Fibroblast of pulmonary artery (primary cell): ENCODE measurements at regions not wholly inside any gene's neighbourhood (a gene's known extent, or its start where the extent isn't known, plus 50 kb on each side); places are given as distances from the start of the nearest gene placed in this dataset.
A peak's percentile ranks its signal among the peaks of the same experiment; 100 is the strongest.

Source experiments
- DNase-seq: peaks from one replicate; pipeline ENCODE4 v3.0.0-alpha.2; 2010; ENCODE audit warnings: low read depth
- H3K4me3 ChIP-seq: replicated peaks from 2 replicates; pipeline ENCODE4 v1.5.1; 2011; ENCODE audit warnings: low read depth, mild to moderate bottlenecking, control low read depth, low read length, moderate library complexity
- CTCF ChIP-seq: IDR thresholded peaks from 2 replicates; pipeline ENCODE4 v1.5.1; 2011; ENCODE audit warnings: mild to moderate bottlenecking, control low read depth, low read length, inconsistent platforms; ENCODE audit errors: missing control alignments

- no peak overlapping the region for H3K4me3 ChIP-seq
- peak; percentile 14 for DNase-seq
- TF ChIP-seq CTCF, result no peak
Observed at GRCh38 chr3:29128001-29128400, 152.9 kb upstream of the RBMS3 start.

GRCh38 chr3:29137601-29138000, 143.3 kb upstream of the RBMS3 start:
- no peak for DNase-seq
- no peak overlapping the region for H3K4me3 ChIP-seq
- no peak for TF ChIP-seq CTCF

- no peak for TF ChIP-seq CTCF
- no peak overlapping the region for H3K4me3 ChIP-seq
- no peak for DNase-seq
Observed at GRCh38 chr3:29138171-29138570, 142.7 kb upstream of the RBMS3 start.

GRCh38 chr3:29140666-29141065, 140.2 kb upstream of the RBMS3 start:
- no peak overlapping the region for H3K4me3 ChIP-seq
- no peak for TF ChIP-seq CTCF
- peak; percentile 17 for DNase-seq

- no peak for TF ChIP-seq CTCF
- H3K4me3 ChIP-seq, result no peak overlapping the region
- DNase-seq, result no peak
Observed at GRCh38 chr3:29141197-29141917, 139.5 kb upstream of the RBMS3 start.

- H3K4me3 ChIP-seq, result no peak overlapping the region
- TF ChIP-seq CTCF, result no peak
- no peak for DNase-seq
Observed at GRCh38 chr3:29141918-29142275, 139.0 kb upstream of the RBMS3 start.

GRCh38 chr3:29143151-29143550, 137.7 kb upstream of the RBMS3 start:
- TF ChIP-seq CTCF, result no peak
- no peak for DNase-seq
- no peak overlapping the region for H3K4me3 ChIP-seq
